ENCODE measurements at regions not wholly inside any gene's neighbourhood (a gene's known extent, or its start where the extent isn't known, plus 50 kb on each side); places are given as distances from the start of the nearest gene placed in this dataset.

DNA sequence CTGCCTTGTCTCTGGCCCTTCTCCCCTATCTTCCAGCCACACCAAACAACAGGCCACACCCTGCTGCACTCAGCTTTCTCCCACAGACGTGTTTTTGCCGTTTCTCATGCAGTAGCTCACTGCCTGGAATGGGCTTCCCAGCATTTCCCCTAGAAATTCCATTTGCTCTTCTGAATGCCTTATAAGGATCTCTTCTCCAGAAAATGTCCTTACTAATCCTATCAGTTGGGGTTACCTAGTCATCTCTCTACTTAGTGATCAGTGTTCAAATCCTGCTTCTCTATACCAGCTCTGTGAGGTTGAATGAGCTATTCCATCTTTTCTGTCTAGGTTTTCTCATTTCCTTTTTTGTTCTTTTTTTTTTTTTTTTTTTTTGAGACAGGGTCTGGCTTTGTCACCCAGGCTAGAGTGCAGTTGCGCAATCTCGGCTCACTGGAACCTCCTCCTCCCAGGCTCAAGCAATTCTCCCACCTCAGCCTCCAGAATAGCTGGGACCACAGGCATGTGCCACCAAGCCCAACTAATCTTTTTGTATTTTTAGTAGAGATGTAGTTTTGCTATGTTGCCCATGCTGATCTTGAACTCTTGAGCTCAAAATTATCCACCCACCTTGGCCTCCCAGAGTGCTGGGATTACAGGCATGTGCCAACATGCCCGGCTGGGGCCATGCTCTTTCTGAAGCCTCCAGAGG is 98.2 kb upstream of the CHD2 start:
- no peak for TF ChIP-seq FOS (IDR thresholded peaks at IDR 0.05; ENCODE audit: borderline replicate concordance, insufficient read depth, low read length)
- TF ChIP-seq, protein P1, sequence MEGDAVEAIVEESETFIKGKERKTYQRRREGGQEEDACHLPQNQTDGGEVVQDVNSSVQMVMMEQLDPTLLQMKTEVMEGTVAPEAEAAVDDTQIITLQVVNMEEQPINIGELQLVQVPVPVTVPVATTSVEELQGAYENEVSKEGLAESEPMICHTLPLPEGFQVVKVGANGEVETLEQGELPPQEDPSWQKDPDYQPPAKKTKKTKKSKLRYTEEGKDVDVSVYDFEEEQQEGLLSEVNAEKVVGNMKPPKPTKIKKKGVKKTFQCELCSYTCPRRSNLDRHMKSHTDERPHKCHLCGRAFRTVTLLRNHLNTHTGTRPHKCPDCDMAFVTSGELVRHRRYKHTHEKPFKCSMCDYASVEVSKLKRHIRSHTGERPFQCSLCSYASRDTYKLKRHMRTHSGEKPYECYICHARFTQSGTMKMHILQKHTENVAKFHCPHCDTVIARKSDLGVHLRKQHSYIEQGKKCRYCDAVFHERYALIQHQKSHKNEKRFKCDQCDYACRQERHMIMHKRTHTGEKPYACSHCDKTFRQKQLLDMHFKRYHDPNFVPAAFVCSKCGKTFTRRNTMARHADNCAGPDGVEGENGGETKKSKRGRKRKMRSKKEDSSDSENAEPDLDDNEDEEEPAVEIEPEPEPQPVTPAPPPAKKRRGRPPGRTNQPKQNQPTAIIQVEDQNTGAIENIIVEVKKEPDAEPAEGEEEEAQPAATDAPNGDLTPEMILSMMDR (IDR thresholded peaks at IDR 0.05; ENCODE audit: extremely low read depth in 1 of 2, insufficient read depth in 1 of 2, low read depth in 1 of 2, low read length in 2 of 2): no peak
- no peak for TF ChIP-seq MYC (IDR thresholded peaks at IDR 0.05; ENCODE audit: low read depth, low read length)
- TF ChIP-seq, protein P2, sequence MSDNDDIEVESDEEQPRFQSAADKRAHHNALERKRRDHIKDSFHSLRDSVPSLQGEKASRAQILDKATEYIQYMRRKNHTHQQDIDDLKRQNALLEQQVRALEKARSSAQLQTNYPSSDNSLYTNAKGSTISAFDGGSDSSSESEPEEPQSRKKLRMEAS (IDR thresholded peaks at IDR 0.05; ENCODE audit: insufficient read depth, insufficient read length): no peak
- TF ChIP-seq POLR2AphosphoS5 (IDR thresholded peaks at IDR 0.05; ENCODE audit: insufficient read depth, low read depth, low read length): no peak
- TF ChIP-seq GATA2 (IDR thresholded peaks at IDR 0.05; ENCODE audit: insufficient read depth, insufficient read length, low read depth, low read length): no peak
- no peak for TF ChIP-seq POLR2A (IDR thresholded peaks at IDR 0.05; ENCODE audit: low read depth, low read length)
- TF ChIP-seq EZH2 (IDR thresholded peaks at IDR 0.05; ENCODE audit: borderline replicate concordance, low read depth, low read length, severe bottlenecking): no peak
- TF ChIP-seq JUN (IDR thresholded peaks at IDR 0.05; ENCODE audit: borderline replicate concordance, insufficient read depth, insufficient read length, low read depth): no peak
- Histone ChIP-seq H3K4me3 (replicated peaks in 1 of 3; ENCODE audit: insufficient read depth in 1 of 3, low read depth in 1 of 3, low read length in 3 of 3) (no peak overlapping the region), H4K20me1 (replicated peaks; ENCODE audit: control insufficient read depth, extremely low read depth, insufficient read depth, low read length) (no peaks in the 10 kb centered on the region), H3K36me3 (ENCODE audit: control insufficient read depth in 2 of 2, extremely low read depth in 1 of 2, insufficient read depth in 2 of 2, low read length in 2 of 2) (no peaks in the 10 kb centered on the region), H3K9me1 (replicated peaks; ENCODE audit: control insufficient read depth, extremely low read depth, insufficient read depth, low read length) (no peaks in the 10 kb centered on the region), H3K4me1 (ENCODE audit: control insufficient read depth, extremely low read depth, insufficient read depth, low read length) (peaks cover 5% of the 10 kb centered on the region), H3K27ac (ENCODE audit: insufficient read depth, low read depth, low read length) (no peak overlapping the region), H3K9me3 (replicated peaks; ENCODE audit: control insufficient read depth, insufficient read depth, low read length) (no peaks in the 10 kb centered on the region), H3K27me3 (ENCODE audit: control insufficient read depth in 2 of 2, insufficient read depth in 2 of 2, low read length in 2 of 2) (no peaks in the 10 kb centered on the region), H2AFZ (ENCODE audit: low read depth, low read length) (no peak overlapping the region), H3K79me2 (ENCODE audit: control insufficient read depth, insufficient read depth, low read length) (no peaks in the 10 kb centered on the region), H3K9ac (replicated peaks; ENCODE audit: extremely low read depth, insufficient read depth, low read length) (no peak overlapping the region), H3K4me2 (ENCODE audit: insufficient read depth, low read length) (no peak overlapping the region)
- ChIA-PET CTCF (interaction anchor here (0.6 to 2.5 kb wide), 3 partner anchors 116 to 131 kb away, joined by 3 to 7 read pairs (median 3); no protein-coding TSS in a partner anchor), POLR2A (interaction anchor here (0.6 to 1.0 kb wide), 2 partner anchors 23 to 80 kb away, joined by 7 to 8 read pairs; no protein-coding TSS in a partner anchor)
- DNase-seq (ENCODE audit: low read depth, low spot score) (no peak), FAIRE-seq (no peak)
- intact Hi-C loops (cut with micrococcal nuclease): no loop called here
- dilution Hi-C loops (cut with MboI; ENCODE audit: extremely low pct_ligation_motif_present, low sequenced_read_pairs): loop anchor here (25.0 kb wide), 1 partner anchor 110 kb away; the partner anchor contains the start of gene CHD2
- no TSS peak for BruUV-seq (replicated peaks)
